ENCODE measurements at regions not wholly inside any gene's neighbourhood (a gene's known extent, or its start where the extent isn't known, plus 50 kb on each side); places are given as distances from the start of the nearest gene placed in this dataset.

DNA sequence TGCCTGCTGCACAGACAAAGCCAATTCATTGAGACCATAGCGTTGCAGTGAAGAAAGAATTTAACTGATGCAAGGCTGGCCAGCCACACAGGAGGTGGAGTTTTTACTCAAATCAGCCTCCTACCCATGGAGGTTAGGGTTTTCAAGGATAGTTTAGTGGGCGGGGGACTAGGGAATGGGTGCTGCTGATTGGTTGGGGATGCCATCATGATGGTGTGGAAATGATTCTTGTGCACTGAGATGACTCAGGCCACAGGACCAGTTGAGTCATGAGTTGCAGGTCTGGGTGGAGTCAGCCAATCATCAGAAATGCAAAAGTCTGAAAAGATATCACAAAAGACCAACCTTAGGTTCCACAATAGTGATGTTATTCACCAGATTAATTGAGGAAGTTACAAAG is 359.6 kb downstream of the FOXO1 start:
- no peaks in the 10 kb centered on the region for H3K27me3 ChIP-seq
- TF ChIP-seq, protein P1, sequence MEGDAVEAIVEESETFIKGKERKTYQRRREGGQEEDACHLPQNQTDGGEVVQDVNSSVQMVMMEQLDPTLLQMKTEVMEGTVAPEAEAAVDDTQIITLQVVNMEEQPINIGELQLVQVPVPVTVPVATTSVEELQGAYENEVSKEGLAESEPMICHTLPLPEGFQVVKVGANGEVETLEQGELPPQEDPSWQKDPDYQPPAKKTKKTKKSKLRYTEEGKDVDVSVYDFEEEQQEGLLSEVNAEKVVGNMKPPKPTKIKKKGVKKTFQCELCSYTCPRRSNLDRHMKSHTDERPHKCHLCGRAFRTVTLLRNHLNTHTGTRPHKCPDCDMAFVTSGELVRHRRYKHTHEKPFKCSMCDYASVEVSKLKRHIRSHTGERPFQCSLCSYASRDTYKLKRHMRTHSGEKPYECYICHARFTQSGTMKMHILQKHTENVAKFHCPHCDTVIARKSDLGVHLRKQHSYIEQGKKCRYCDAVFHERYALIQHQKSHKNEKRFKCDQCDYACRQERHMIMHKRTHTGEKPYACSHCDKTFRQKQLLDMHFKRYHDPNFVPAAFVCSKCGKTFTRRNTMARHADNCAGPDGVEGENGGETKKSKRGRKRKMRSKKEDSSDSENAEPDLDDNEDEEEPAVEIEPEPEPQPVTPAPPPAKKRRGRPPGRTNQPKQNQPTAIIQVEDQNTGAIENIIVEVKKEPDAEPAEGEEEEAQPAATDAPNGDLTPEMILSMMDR (IDR thresholded peaks at IDR 0.05) = no peak

DNA sequence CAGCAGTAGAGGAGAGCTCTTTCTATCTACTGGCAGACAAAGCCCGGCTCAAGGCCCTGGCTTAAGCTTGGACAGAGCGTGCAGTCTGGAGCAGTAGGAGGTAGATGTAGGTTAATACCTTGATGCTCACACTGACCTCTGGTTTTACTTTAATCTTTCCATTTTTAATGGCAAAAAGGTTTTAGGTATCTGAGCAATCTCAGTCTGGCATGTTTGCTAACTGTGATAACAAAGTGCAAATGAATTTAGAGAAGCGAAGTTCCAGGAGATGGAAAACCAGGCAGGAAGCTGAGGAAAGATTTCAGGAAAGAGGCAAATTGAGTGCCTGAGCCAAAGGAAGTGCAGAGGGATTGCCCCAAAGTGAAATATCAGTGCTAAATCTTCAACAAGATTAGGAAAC is 356.6 kb downstream of the FOXO1 start:
- H3K27me3 ChIP-seq = no peaks in the 10 kb centered on the region
- no peak for DNase-seq
- H3K27ac ChIP-seq = no peak overlapping the region
- no peak overlapping the region for H3K9ac ChIP-seq (ENCODE audit: low read depth in 2 of 2, low read length in 2 of 2)
- H3K36me3 ChIP-seq = no peaks in the 10 kb centered on the region
- TF ChIP-seq, protein P1 (IDR thresholded peaks at IDR 0.05) = no peak
- intact Hi-C loops (cut with DNase I) = no loop called here
- H3K4me1 ChIP-seq = no peaks in the 10 kb centered on the region
- H3K4me3 ChIP-seq = no peak overlapping the region
- no peaks in the 10 kb centered on the region for H3K9me3 ChIP-seq

More for the DNA sequence above, 359.6 kb downstream of the FOXO1 start:
- no peak for DNase-seq
- H3K9ac ChIP-seq (ENCODE audit: low read depth in 2 of 2, low read length in 2 of 2) = no peak overlapping the region
- intact Hi-C loops (cut with DNase I) = no loop called here
- no peaks in the 10 kb centered on the region for H3K9me3 ChIP-seq
- no peak overlapping the region for H3K4me3 ChIP-seq
- no peak overlapping the region for H3K27ac ChIP-seq
- H3K36me3 ChIP-seq = no peaks in the 10 kb centered on the region
- H3K4me1 ChIP-seq = no peaks in the 10 kb centered on the region

DNA sequence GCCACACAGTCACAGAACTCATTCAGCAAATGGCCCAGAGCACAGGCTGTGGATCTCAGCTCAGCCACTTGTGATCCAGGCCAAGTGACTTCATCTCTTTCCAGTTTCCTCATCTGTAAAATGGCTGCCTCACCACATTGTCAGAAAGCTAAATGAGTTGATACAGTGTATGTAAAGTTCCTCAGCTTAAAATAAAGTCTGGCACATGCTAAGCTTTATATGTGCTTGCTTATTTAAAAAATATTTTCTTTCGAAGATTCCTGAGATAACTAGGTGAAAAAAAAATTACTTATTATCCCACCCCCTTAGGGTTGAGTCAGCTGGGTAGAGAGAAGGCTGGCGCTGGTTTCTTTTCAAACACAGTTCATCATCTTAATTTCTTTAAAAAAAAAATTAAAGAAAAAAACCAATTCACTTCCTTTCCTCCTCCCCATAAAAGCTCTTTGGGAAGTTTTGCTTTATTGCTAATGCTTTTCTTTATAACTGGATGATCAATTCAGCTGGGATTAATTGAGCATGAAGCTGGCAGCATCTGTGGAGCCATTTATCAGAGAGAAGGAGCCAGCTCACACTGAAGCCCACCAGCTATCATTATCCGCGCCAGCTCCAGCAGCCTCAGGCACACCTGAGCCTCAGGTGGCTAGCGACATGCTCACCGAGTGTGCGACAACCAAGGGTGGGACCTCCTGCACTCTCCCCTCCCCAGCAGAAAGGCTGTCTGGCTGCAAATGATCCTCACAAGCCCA is 354.9 kb downstream of the FOXO1 start:
- H3K27me3 ChIP-seq = no peaks in the 10 kb centered on the region
- H3K36me3 ChIP-seq = no peaks in the 10 kb centered on the region
- no peak for DNase-seq
- H3K9ac ChIP-seq (ENCODE audit: low read depth in 2 of 2, low read length in 2 of 2) = no peak overlapping the region
- H3K9me3 ChIP-seq = no peaks in the 10 kb centered on the region
- no peak overlapping the region for H3K4me3 ChIP-seq
- no peak overlapping the region for H3K27ac ChIP-seq
- TF ChIP-seq, protein P1 (IDR thresholded peaks at IDR 0.05) = no peak
- intact Hi-C loops (cut with DNase I) = no loop called here
- H3K4me1 ChIP-seq = no peaks in the 10 kb centered on the region

DNA sequence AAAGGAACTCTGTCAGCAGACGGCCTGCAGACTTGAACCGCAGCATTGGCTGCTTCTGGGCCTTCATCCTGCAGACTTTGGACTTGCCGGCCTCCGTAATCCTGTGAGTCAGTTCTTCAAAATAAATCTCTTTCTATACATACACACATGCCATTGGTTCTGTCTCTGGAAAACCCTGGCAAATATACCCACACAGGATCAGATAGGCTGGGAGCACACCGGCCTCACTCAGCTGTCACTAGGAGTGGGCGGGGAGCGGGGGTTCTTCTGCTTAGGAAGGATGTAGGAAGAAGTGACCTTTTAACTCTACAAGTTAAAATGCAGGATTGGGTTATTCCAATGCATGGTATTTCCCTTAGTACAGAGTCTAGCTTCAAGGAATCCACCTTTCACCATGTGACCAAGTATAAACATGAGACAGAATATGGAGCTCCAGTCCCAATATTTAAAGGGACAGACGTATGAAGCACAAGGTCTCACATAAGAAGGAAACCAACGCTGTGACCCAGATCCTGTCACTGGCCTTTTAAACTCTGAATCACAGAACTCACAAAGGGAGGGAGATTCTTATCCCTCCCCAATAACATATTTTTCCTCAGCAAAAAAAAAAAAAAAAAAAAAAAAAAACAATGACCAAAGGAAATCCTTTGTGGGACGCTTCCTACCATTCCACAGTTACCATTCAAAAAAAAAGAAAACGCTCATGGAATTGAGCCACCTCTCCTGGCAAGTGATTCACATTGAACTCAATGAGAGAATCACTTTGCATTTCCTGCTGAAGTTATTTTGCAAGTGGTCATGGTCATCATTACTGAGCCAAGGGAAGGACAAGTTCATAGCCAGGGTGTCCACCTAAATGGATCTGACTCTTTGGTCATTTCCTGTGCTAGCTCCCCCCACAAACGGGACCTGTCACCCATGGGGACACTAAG is 352.9 kb downstream of the FOXO1 start:
- H3K4me1 ChIP-seq = no peaks in the 10 kb centered on the region
- TF ChIP-seq, protein P1 (IDR thresholded peaks at IDR 0.05) = no peak
- H3K9me3 ChIP-seq = no peaks in the 10 kb centered on the region
- no peaks in the 10 kb centered on the region for H3K36me3 ChIP-seq
- DNase-seq = no peak
- no peak overlapping the region for H3K27ac ChIP-seq
- intact Hi-C loops (cut with DNase I) = no loop called here
- no peak overlapping the region for H3K9ac ChIP-seq (ENCODE audit: low read depth in 2 of 2, low read length in 2 of 2)
- no peaks in the 10 kb centered on the region for H3K27me3 ChIP-seq
- no peak overlapping the region for H3K4me3 ChIP-seq

DNA sequence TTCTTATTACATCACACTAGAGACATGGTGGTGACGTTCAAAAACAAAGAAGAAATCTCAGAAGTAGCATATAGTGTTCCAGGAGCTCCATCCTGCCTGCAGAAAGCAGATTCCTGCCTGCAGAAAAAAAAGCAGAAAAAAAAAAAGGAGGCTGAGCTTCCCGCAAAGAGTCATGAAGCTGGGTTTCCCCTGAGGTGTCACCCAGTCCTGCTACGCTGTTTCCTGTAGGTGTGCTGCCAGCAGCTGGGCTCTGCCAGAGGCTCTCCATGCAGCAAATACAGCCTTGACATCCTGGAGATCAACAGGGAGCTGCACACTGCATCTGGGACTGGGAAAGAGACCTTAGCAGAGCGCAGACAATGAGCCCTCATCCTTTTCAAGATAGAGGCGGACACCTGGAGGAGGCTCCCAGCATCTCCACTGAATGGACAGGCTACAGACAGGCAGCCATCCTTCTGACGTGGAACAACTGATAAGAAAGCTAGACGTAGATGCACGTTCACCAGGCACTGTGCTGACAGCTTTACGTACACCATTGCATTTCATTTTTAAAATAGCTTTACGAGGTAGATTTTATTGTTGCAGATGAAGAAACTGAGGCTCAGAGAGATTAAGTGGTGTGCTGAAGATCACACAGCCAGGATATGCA is 350.9 kb downstream of the FOXO1 start:
- TF ChIP-seq, protein P1 (IDR thresholded peaks at IDR 0.05) = no peak
- Histone ChIP-seq H3K4me3 (no peak overlapping the region), H3K27me3 (no peaks in the 10 kb centered on the region), H3K9me3 (no peaks in the 10 kb centered on the region), H3K36me3 (no peaks in the 10 kb centered on the region), H3K9ac (ENCODE audit: low read depth in 2 of 2, low read length in 2 of 2) (no peak overlapping the region), H3K4me1 (no peaks in the 10 kb centered on the region), H3K27ac (no peak overlapping the region)
- intact Hi-C loops (cut with DNase I) = no loop called here
- no peak for DNase-seq

All from colonic mucosa (tissue), 4 donors.